HepG2 (cell line): ENCODE measurements at regions not wholly inside any gene's neighbourhood (a gene's known extent, or its start where the extent isn't known, plus 50 kb on each side); places are given as distances from the start of the nearest gene placed in this dataset.

Experiments used
- ATAC-seq: fragments of 200-7000 bp; cut with Tn5 transposase; 3 replicates; pipeline ENCODE4 v1.9.1; 2020; ENCODE audit warnings: mild to moderate bottlenecking, moderate library complexity
- BruUV-seq: library from RNA; stranded (reverse); fragments of 400-500 nt; replicated peaks from 2 replicates; lab custom pipeline; 2021; lab: Mats Ljungman, UMichigan
- CTCF ChIA-PET: fragments of 300-600 bp; formaldehyde crosslinking; extraction: SDS; loops from one replicate; lab custom pipeline; 2021; ENCODE audit warnings: low total read pairs, inconsistent platforms, low intra/inter-chr PET ratio; lab: Yijun Ruan, JAX
- POLR2A ChIA-PET: fragments of 350-600 bp; sonication (Branson Sonifier 250); formaldehyde crosslinking; loops from one replicate; lab custom pipeline; 2020; ENCODE audit warnings: antibody characterized with exemption, inconsistent platforms; lab: Yijun Ruan, JAX
- DNase-seq: peaks from one replicate; pipeline ENCODE4 v3.0.0-alpha.2; 2015; ENCODE audit warnings: low spot score
- FAIRE-seq: peaks from 3 replicates; lab custom pipeline; 2011; peaks lifted over from hg19 to GRCh38; lab: Jason Lieb, UNC
- H2AFZ ChIP-seq: one replicate; pipeline ENCODE4 v1.6.1; 2011; ENCODE audit warnings: low read length, inconsistent platforms
- H3K27ac ChIP-seq: fragments of 300-600 bp; 3 replicates; pipeline ENCODE4 v1.8.0; 2011; ENCODE audit warnings: mixed run types, mild to moderate bottlenecking, mixed read lengths, low read length, inconsistent platforms; ENCODE audit not compliant: insufficient read depth; ENCODE audit errors: extremely low read length
- H3K27me3 ChIP-seq, 2 experiments: fragments of 200-600 bp in 1 of 2; 2 replicates in 1 of 2; 3 replicates in 1 of 2; pipeline versions ENCODE4 v1.6.0 to v1.8.0; 2011; ENCODE audit warnings: low read length in 2 of 2, mild to moderate bottlenecking in 2 of 2, moderate library complexity in 2 of 2, inconsistent platforms in 1 of 2; ENCODE audit not compliant: insufficient read depth in 2 of 2, control insufficient read depth in 1 of 2
- H3K36me3 ChIP-seq, 2 experiments: fragments of 200-600 bp in 1 of 2; replicated peaks in 1 of 2; 2 replicates in 1 of 2; 3 replicates in 1 of 2; pipeline versions ENCODE4 v1.5.1 to v1.8.0; 2011; ENCODE audit warnings: low read length in 2 of 2, inconsistent platforms in 1 of 2; ENCODE audit not compliant: insufficient read depth in 2 of 2, control insufficient read depth in 1 of 2
- H3K4me1 ChIP-seq: 2 replicates; pipeline ENCODE4 v1.5.1; 2012; ENCODE audit warnings: low read length, inconsistent platforms; ENCODE audit not compliant: insufficient read depth
- H3K4me2 ChIP-seq: 2 replicates; pipeline ENCODE4 v1.6.0; 2011; ENCODE audit warnings: low read depth, low read length, inconsistent platforms
- H3K4me3 ChIP-seq, 3 experiments: fragments of 200-600 bp in 1 of 3; sonication (generic), shearing (Covaris generic) in 1 of 3; replicated peaks in 1 of 3; 2 replicates each; pipeline ENCODE4 v1.5.1; 2011 to 2016; ENCODE audit warnings: low read length in 3 of 3, inconsistent platforms in 2 of 3, low read depth in 2 of 3, mild to moderate bottlenecking in 2 of 3, control low read depth in 1 of 3, mixed read lengths in 1 of 3; ENCODE audit not compliant: insufficient read depth in 1 of 3
- H3K79me2 ChIP-seq: one replicate; pipeline ENCODE4 v1.6.1; 2011; ENCODE audit warnings: low read length, inconsistent platforms; ENCODE audit not compliant: insufficient read depth
- H3K9ac ChIP-seq: 2 replicates; pipeline ENCODE4 v1.6.0; 2011; ENCODE audit warnings: mild to moderate bottlenecking, low read depth, low read length, inconsistent platforms; ENCODE audit not compliant: insufficient read depth
- H3K9me3 ChIP-seq: 2 replicates; pipeline ENCODE4 v1.5.1; 2012; ENCODE audit warnings: mild to moderate bottlenecking, low read length
- H4K20me1 ChIP-seq: 2 replicates; pipeline ENCODE4 v1.6.0; 2011; ENCODE audit warnings: inconsistent platforms, mild to moderate bottlenecking, low read length, moderate library complexity; ENCODE audit not compliant: insufficient read depth
- AHR ChIP-seq: IDR thresholded peaks from 2 replicates; pipeline ENCODE4 v1.6.1; 2018; ENCODE audit warnings: missing genetic modification reagents, missing compliant biosample characterization
- ARHGAP35 ChIP-seq: sonication (generic); formaldehyde crosslinking; IDR thresholded peaks from 2 replicates; pipeline ENCODE4 v1.9.0; 2022; ENCODE audit warnings: mild to moderate bottlenecking, inconsistent platforms, moderate library complexity, missing genetic modification reagents, borderline replicate concordance
- FOXK1 ChIP-seq: sonication (generic); formaldehyde crosslinking; IDR thresholded peaks from 2 replicates; pipeline ENCODE4 v1.4.0; 2020; ENCODE audit warnings: low read depth, missing genetic modification reagents, borderline replicate concordance
- GFI1 ChIP-seq: sonication (generic); formaldehyde crosslinking; IDR thresholded peaks from 2 replicates; pipeline ENCODE4 v1.5.0; 2020; ENCODE audit warnings: missing genetic modification reagents, mild to moderate bottlenecking, borderline replicate concordance
- NAIF1 ChIP-seq: sonication (generic); formaldehyde crosslinking; IDR thresholded peaks from 2 replicates; pipeline ENCODE4 v1.5.0; 2020; ENCODE audit warnings: mild to moderate bottlenecking, missing genetic modification reagents, borderline replicate concordance
- PAX8 ChIP-seq: sonication (generic); formaldehyde crosslinking; IDR thresholded peaks from 2 replicates; pipeline ENCODE4 v1.8.0; 2022; ENCODE audit warnings: mild to moderate bottlenecking, missing genetic modification reagents, borderline replicate concordance
- PRPF4 ChIP-seq: fragments of 200-400 bp; formaldehyde crosslinking; IDR thresholded peaks from 2 replicates; pipeline ENCODE4 v1.6.1; 2016; ENCODE audit warnings: low read length, low read depth; ENCODE audit not compliant: poor library complexity, severe bottlenecking
- RXRB ChIP-seq: IDR thresholded peaks from 2 replicates; pipeline ENCODE4 v1.6.1; 2016; ENCODE audit warnings: borderline replicate concordance, missing genetic modification reagents, missing compliant biosample characterization
- TOE1 ChIP-seq: sonication (generic); formaldehyde crosslinking; IDR thresholded peaks from 2 replicates; pipeline ENCODE4 v1.4.0; 2020; ENCODE audit warnings: mild to moderate bottlenecking, missing genetic modification reagents
- ZBTB38 ChIP-seq: sonication (generic); formaldehyde crosslinking; IDR thresholded peaks from 2 replicates; pipeline ENCODE4 v1.5.1; 2020; ENCODE audit warnings: mild to moderate bottlenecking, missing genetic modification reagents
- ZNF10 ChIP-seq: sonication (generic); formaldehyde crosslinking; IDR thresholded peaks from 2 replicates; pipeline ENCODE4 v1.4.0; 2020; ENCODE audit warnings: mild to moderate bottlenecking, low read depth, missing genetic modification reagents, borderline replicate concordance
- ZNF232 ChIP-seq: sonication (generic); formaldehyde crosslinking; IDR thresholded peaks from 2 replicates; pipeline ENCODE4 v1.4.0; 2020; ENCODE audit warnings: missing genetic modification reagents, borderline replicate concordance
- ZNF317 ChIP-seq: sonication (generic); formaldehyde crosslinking; IDR thresholded peaks from 2 replicates; pipeline ENCODE4 v1.5.0; 2020; ENCODE audit warnings: mild to moderate bottlenecking, missing genetic modification reagents
- ZNF326 ChIP-seq: sonication (generic); formaldehyde crosslinking; IDR thresholded peaks from 2 replicates; pipeline ENCODE4 v1.4.0; 2020; ENCODE audit warnings: missing genetic modification reagents, borderline replicate concordance
- ZNF383 ChIP-seq: sonication (generic); formaldehyde crosslinking; IDR thresholded peaks from 2 replicates; pipeline ENCODE4 v1.4.0; 2020; ENCODE audit warnings: missing genetic modification reagents, mild to moderate bottlenecking, borderline replicate concordance
- ZNF567 ChIP-seq: sonication (generic); formaldehyde crosslinking; IDR thresholded peaks from 2 replicates; pipeline ENCODE4 v1.8.1; 2023; ENCODE audit warnings: mild to moderate bottlenecking, missing genetic modification reagents, borderline replicate concordance
- WGBS: methylation state at CpG from one replicate; pipeline ENCODE4 v1.1.6; 2017; ENCODE audit warnings: low lambda C conversion rate; 5-methylcytosine and 5-hydroxymethylcytosine counted together
- in situ Hi-C: cut with HindIII; loops from 2 replicates; pipeline ENCODE4 v1.10.0; 2017; ENCODE audit warnings: low pct_unique_long_range_greater_than_20kb; ENCODE audit not compliant: extremely low pct_ligation_motif_present
- intact Hi-C: fragments of 100-400 bp; cut with micrococcal nuclease; formaldehyde crosslinking; loops from one replicate; pipeline ENCODE4 v1.10.0; 2022; ENCODE audit not compliant: unreplicated experiment
- TF ChIP-seq, protein P1 (sequence below): sonication (generic); formaldehyde crosslinking; IDR thresholded peaks from 2 replicates; pipeline ENCODE4 v1.8.1; 2022; ENCODE audit warnings: low read depth, mild to moderate bottlenecking, missing genetic modification reagents
- TF ChIP-seq, protein P2 (sequence below): sonication (generic); formaldehyde crosslinking; IDR thresholded peaks from 2 replicates; pipeline ENCODE4 v1.8.0; 2022; ENCODE audit warnings: mild to moderate bottlenecking, missing genetic modification reagents, moderate library complexity

DNA sequence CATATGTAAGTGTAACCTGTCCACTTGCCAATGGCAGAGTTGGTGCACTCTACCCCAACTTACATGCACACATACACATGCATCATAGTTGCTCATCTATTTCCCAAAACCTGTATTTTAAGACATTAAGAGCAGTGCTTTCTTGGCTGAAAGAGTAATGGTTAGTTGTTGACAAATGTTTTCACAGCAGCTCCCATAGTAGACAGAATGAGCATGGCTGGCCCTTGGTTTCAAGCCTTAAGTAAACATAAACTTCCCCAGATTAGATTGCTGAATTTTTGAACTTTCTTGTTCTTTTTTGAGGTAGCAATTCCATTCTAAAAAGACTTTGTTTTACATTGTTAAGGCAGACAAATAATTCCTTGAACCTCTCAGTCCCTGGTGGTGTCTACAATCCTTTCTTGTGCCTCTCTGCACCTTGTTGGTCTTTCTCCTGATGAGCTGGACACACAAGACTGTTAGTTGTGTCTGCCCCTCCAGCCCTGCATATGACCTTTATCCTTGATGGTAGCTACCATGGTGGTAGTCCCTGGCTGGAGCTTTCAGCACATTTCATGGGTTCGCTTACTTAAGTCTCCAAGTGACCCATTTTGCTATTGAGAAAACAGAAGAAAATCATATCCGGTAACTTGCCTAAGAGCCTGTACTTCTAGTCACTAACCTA is 580.1 kb upstream of the ID2 start (continued):
- TF ChIP-seq ZNF10 (CRISPR knock-in tag) (no peak), ZNF326 (CRISPR knock-in tag) (no peak), ZNF567 (CRISPR knock-in tag) (no peak), FOXK1 (CRISPR knock-in tag) (peak; percentile 33; the same call in 1 of the 2 replicates)
- TF ChIP-seq, protein P1, sequence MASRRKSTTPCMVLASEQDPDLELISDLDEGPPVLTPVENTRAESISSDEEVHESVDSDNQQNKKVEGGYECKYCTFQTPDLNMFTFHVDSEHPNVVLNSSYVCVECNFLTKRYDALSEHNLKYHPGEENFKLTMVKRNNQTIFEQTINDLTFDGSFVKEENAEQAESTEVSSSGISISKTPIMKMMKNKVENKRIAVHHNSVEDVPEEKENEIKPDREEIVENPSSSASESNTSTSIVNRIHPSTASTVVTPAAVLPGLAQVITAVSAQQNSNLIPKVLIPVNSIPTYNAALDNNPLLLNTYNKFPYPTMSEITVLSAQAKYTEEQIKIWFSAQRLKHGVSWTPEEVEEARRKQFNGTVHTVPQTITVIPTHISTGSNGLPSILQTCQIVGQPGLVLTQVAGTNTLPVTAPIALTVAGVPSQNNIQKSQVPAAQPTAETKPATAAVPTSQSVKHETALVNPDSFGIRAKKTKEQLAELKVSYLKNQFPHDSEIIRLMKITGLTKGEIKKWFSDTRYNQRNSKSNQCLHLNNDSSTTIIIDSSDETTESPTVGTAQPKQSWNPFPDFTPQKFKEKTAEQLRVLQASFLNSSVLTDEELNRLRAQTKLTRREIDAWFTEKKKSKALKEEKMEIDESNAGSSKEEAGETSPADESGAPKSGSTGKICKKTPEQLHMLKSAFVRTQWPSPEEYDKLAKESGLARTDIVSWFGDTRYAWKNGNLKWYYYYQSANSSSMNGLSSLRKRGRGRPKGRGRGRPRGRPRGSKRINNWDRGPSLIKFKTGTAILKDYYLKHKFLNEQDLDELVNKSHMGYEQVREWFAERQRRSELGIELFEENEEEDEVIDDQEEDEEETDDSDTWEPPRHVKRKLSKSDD, result no peak
- TF ChIP-seq, protein P2, sequence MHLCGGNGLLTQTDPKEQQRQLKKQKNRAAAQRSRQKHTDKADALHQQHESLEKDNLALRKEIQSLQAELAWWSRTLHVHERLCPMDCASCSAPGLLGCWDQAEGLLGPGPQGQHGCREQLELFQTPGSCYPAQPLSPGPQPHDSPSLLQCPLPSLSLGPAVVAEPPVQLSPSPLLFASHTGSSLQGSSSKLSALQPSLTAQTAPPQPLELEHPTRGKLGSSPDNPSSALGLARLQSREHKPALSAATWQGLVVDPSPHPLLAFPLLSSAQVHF (CRISPR knock-in tag), result no peak
- TF ChIP-seq, all 625 proteins: peak for 38

DNA sequence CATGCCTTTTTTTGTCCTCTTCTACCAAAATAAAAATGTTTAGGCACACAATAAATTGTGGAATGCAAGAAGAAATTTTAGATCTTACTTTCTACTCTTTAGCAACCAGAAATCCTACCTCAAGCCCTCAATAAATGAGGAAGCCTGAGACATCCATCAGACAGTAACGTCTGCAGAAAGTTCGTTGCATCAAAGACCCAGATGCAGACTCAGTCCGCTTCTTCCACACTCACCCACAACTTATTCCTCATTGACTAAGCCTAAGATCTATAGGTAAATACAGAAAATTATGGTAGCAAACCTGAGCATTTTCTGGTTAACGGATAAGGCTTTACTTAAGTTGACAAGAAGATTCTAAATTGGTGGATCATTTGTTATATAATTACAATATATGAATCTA is 579.4 kb upstream of the ID2 start:
- ATAC-seq, result no peak
- TSS peak; percentile 75 for BruUV-seq
- H3K27ac ChIP-seq, result peak overlapping the region; percentile 63
- TF ChIP-seq ZNF232 (CRISPR knock-in tag) (no peak), NAIF1 (CRISPR knock-in tag) (peak; percentile 20; the same call in 1 of the 2 replicates), RXRB (0 out of 2 replicates have a peak, but pooled peaks have one; percentile 1), AHR (no peak), ZNF383 (CRISPR knock-in tag) (0 out of 2 replicates have a peak, but pooled peaks have one; percentile 61), PAX8 (CRISPR knock-in tag) (0 out of 2 replicates have a peak, but pooled peaks have one; percentile 32), TOE1 (CRISPR knock-in tag) (no peak), ZNF317 (CRISPR knock-in tag) (no peak), PRPF4 (peak; percentile 83), ARHGAP35 (CRISPR knock-in tag) (no peak), ZBTB38 (CRISPR knock-in tag) (peak; percentile 42; the same call in 1 of the 2 replicates), GFI1 (CRISPR knock-in tag) (no peak)

More for the DNA sequence above, 579.4 kb upstream of the ID2 start:
- peaks cover 56% of the 10 kb centered on the region for H3K4me1 ChIP-seq
- ChIA-PET CTCF (interaction anchor here (1.2 kb wide), 1 partner anchor 12 kb away, joined by 3 read pairs; no protein-coding TSS in a partner anchor), POLR2A (interaction anchor here (0.6 to 1.6 kb wide), 5 partner anchors 11 to 469 kb away, joined by 3 to 14 read pairs (median 5); no protein-coding TSS in a partner anchor)
- no peaks in the 10 kb centered on the region for H3K27me3 ChIP-seq
- WGBS, result 97% methylated on average over 4 of the region's 4 CpGs
- FAIRE-seq (no peak), DNase-seq (no peak)
- H3K36me3 ChIP-seq, result no peaks in the 10 kb centered on the region
- intact Hi-C loops (loop anchor here (2.0 kb wide), 1 partner anchor 576 kb away; no protein-coding TSS in a partner anchor), in situ Hi-C loops (no loop called here)
- no peaks in the 10 kb centered on the region for H3K79me2 ChIP-seq
- H3K9ac ChIP-seq, result no peak overlapping the region; the same call in 1 of the 2 replicates
- no peak overlapping the region for H2AFZ ChIP-seq
- H3K9me3 ChIP-seq, result no peaks in the 10 kb centered on the region
- no peak overlapping the region; a peak in 1 of 6 replicates for H3K4me3 ChIP-seq
- H3K4me2 ChIP-seq, result peak overlapping the region; percentile 51
- H4K20me1 ChIP-seq, result no peaks in the 10 kb centered on the region
